Nephron progenitor cell (in vitro differentiated cells): ENCODE measurements at regions not wholly inside any gene's neighbourhood (a gene's known extent, or its start where the extent isn't known, plus 50 kb on each side); places are given as distances from the start of the nearest gene placed in this dataset.

Source experiments
- DNase-seq: peaks from one replicate; pipeline ENCODE4 v3.0.0; 2021
- H3K27ac Mint-ChIP-seq: 2 replicates; pipeline ENCODE4 v1.8.0; 2021; ENCODE audit warnings: mild to moderate bottlenecking, moderate library complexity, mixed read lengths
- H3K27me3 Mint-ChIP-seq: 2 replicates; pipeline ENCODE4 v1.8.0; 2021; ENCODE audit warnings: mild to moderate bottlenecking, low read depth, mixed read lengths; ENCODE audit not compliant: poor library complexity
- H3K36me3 Mint-ChIP-seq: 2 replicates; pipeline ENCODE4 v1.8.0; 2021; ENCODE audit warnings: low read depth, mixed read lengths
- H3K4me1 Mint-ChIP-seq: 2 replicates; pipeline ENCODE4 v1.8.0; 2021; ENCODE audit warnings: mixed read lengths
- H3K4me3 Mint-ChIP-seq: 2 replicates; pipeline ENCODE4 v1.8.0; 2021; ENCODE audit warnings: mild to moderate bottlenecking, moderate library complexity, mixed read lengths
- H3K9me3 Mint-ChIP-seq: 2 replicates; pipeline ENCODE4 v1.8.0; 2021; ENCODE audit warnings: mild to moderate bottlenecking, moderate library complexity, mixed read lengths
- CTCF ChIP-seq: fragments of 200-600 bp; sonication (generic); IDR thresholded peaks from 2 replicates; pipeline ENCODE4 v1.5.0; 2021; ENCODE audit warnings: antibody characterized with exemption

- DNase-seq, result no peak
- no peak for TF ChIP-seq CTCF
- Mint-ChIP-seq H3K4me3 (no peak overlapping the region), H3K36me3 (no peaks in the 10 kb centered on the region), H3K27ac (no peak overlapping the region), H3K27me3 (no peaks in the 10 kb centered on the region), H3K9me3 (peaks cover 10% of the 10 kb centered on the region), H3K4me1 (no peaks in the 10 kb centered on the region)
Observed at GRCh38 chr5:99866740-99867139, 668.4 kb upstream of the FAM174A start.

GRCh38 chr5:99865159-99865558, 670.0 kb upstream of the FAM174A start:
- no peak overlapping the region for H3K27ac Mint-ChIP-seq
- peaks cover 10% of the 10 kb centered on the region for H3K9me3 Mint-ChIP-seq
- no peaks in the 10 kb centered on the region for H3K27me3 Mint-ChIP-seq
- DNase-seq, result no peak
- no peaks in the 10 kb centered on the region for H3K4me1 Mint-ChIP-seq
- no peak for TF ChIP-seq CTCF
- no peak overlapping the region for H3K4me3 Mint-ChIP-seq
- H3K36me3 Mint-ChIP-seq, result no peaks in the 10 kb centered on the region

- no peaks in the 10 kb centered on the region for H3K4me1 Mint-ChIP-seq
- H3K36me3 Mint-ChIP-seq, result no peaks in the 10 kb centered on the region
- TF ChIP-seq CTCF, result no peak
- H3K4me3 Mint-ChIP-seq, result no peak overlapping the region
- H3K27me3 Mint-ChIP-seq, result no peaks in the 10 kb centered on the region
- no peaks in the 10 kb centered on the region for H3K9me3 Mint-ChIP-seq
- no peak overlapping the region for H3K27ac Mint-ChIP-seq
- DNase-seq, result no peak
Observed at GRCh38 chr5:99835791-99836190, 699.4 kb upstream of the FAM174A start.

GRCh38 chr5:99827136-99827535, 708.0 kb upstream of the FAM174A start:
- no peaks in the 10 kb centered on the region for H3K9me3 Mint-ChIP-seq
- no peak for DNase-seq
- H3K27me3 Mint-ChIP-seq, result no peaks in the 10 kb centered on the region
- H3K4me1 Mint-ChIP-seq, result no peaks in the 10 kb centered on the region
- TF ChIP-seq CTCF, result no peak
- no peak overlapping the region for H3K4me3 Mint-ChIP-seq
- no peak overlapping the region for H3K27ac Mint-ChIP-seq
- no peaks in the 10 kb centered on the region for H3K36me3 Mint-ChIP-seq

- no peak for DNase-seq
- Mint-ChIP-seq H3K9me3 (no peaks in the 10 kb centered on the region), H3K4me3 (no peak overlapping the region), H3K4me1 (no peaks in the 10 kb centered on the region), H3K36me3 (no peaks in the 10 kb centered on the region), H3K27ac (peak overlapping the region; percentile 56), H3K27me3 (peaks cover 3% of the 10 kb centered on the region)
- TF ChIP-seq CTCF, result no peak
Observed at GRCh38 chr5:99817796-99818195, 717.4 kb upstream of the FAM174A start.

GRCh38 chr5:99814321-99815063, 720.7 kb upstream of the FAM174A start:
- no peak for DNase-seq
- no peak overlapping the region for H3K4me3 Mint-ChIP-seq
- no peaks in the 10 kb centered on the region for H3K9me3 Mint-ChIP-seq
- no peaks in the 10 kb centered on the region for H3K4me1 Mint-ChIP-seq
- peaks cover 3% of the 10 kb centered on the region for H3K27me3 Mint-ChIP-seq
- H3K36me3 Mint-ChIP-seq, result no peaks in the 10 kb centered on the region
- TF ChIP-seq CTCF, result no peak
- no peak overlapping the region for H3K27ac Mint-ChIP-seq
